GM10266 (cell line): ENCODE measurements at regions not wholly inside any gene's neighbourhood (a gene's known extent, or its start where the extent isn't known, plus 50 kb on each side); places are given as distances from the start of the nearest gene placed in this dataset.

Source experiments
- DNase-seq: peaks from one replicate; pipeline ENCODE4 v3.0.0; 2012; ENCODE audit errors: extremely low spot score
- CTCF ChIP-seq: IDR thresholded peaks from 2 replicates; pipeline ENCODE4 v1.5.1; 2012; ENCODE audit warnings: mild to moderate bottlenecking, low read depth; ENCODE audit not compliant: control insufficient read depth, insufficient read depth; ENCODE audit errors: missing control alignments

GRCh38 chr11:119560961-119561360 is 138.0 kb upstream of the THY1 start:
- TF ChIP-seq CTCF = no peak
- DNase-seq = no peak

GRCh38 chr11:119560291-119560690 is 137.3 kb upstream of the THY1 start:
- DNase-seq = no peak
- no peak for TF ChIP-seq CTCF

GRCh38 chr11:119552106-119552485 is 129.1 kb upstream of the THY1 start:
- no peak for DNase-seq
- TF ChIP-seq CTCF = no peak

GRCh38 chr11:119551420-119552105 is 128.6 kb upstream of the THY1 start:
- no peak for TF ChIP-seq CTCF
- DNase-seq = no peak

- TF ChIP-seq CTCF = no peak
- DNase-seq = no peak
Measured at GRCh38 chr11:119550053-119550752, 127.2 kb upstream of the THY1 start.

GRCh38 chr11:119547511-119547910 is 124.5 kb upstream of the THY1 start:
- DNase-seq = no peak
- no peak for TF ChIP-seq CTCF
